ENCODE measurements at regions not wholly inside any gene's neighbourhood (a gene's known extent, or its start where the extent isn't known, plus 50 kb on each side); places are given as distances from the start of the nearest gene placed in this dataset.
"Not testable (repeated sequence)": the region's sequence is repeated elsewhere in the genome, so short reads cannot be mapped to it uniquely, and the experiment has no call there.

DNA sequence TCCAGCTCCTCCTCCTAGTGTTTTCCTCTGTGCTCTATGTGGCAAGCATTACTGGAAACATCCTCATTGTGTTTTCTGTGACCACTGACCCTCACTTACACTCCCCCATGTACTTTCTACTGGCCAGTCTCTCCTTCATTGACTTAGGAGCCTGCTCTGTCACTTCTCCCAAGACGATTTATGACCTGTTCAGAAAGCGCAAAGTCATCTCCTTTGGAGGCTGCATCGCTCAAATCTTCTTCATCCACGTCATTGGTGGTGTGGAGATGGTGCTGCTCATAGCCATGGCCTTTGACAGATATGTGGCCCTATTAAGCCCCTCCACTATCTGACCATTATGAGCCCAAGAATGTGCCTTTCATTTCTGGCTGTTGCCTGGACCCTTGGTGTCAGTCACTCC, 64.0 kb downstream of the OR4F15 start:
- not testable (repeated sequence) for DNase-seq

DNA sequence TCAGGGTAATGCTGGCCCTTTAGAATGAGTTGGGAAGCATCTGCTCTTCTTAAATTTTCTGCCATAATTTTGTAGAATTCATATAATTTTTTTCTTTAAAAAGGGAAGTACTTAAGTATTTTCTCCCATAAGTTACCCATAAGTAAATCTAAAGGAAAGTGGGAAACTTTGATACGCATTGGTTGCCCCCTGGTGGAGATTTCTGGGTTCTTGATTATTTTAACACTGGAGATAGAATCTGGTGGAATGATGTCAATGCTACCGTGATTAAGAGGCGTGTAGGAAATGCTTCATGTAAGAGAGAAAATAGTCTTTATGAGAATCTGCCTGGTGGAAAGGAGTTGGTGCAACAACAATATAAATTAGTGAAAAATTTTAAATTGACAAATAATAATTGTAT, 65.6 kb downstream of the OR4F15 start:
- not testable (repeated sequence) for DNase-seq

DNA sequence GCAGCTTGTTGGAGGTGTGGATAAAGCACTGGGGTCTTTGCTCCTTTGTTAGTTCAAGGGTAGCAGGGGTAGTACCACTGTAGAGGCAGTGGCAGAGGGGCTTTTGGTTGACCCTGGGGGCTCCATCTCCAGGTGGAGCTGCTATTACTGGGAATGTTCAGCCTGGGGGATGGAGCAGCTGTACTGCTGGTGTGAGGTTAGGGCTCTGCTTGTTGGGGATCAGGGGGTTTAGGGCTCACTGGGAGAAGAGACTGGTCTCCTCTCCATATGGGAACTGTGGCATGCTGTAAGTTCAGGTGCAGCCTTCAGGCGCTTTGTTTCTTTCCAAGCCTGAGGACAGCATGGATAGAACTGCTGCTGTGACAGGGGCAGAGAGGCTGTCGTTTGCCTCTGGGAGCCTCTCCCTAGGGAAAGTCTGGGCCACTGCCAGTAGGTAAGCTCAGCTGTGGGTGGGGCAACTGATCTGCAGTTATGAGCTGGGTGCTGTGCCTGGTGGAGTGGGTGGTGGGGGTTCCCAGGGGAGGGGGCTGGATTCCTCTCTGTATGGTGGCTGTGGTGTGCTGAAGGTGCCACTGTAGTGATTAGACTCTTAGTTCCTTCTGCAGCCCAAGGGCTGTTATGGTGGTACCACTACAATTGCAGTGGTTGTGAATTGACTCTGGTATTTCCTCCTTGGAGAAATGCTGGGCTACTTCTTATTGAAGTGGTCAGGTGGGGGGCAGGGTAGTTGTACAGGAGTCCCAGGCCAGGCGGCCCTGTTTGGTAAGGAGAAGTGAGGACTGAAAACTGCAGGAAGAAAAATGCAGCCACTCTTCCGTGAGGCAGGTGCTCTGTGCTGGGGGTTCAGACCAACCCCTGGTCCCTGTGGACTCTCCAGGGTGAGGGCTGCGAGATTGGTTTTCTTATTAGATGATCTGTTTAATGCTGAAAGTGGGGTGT, 100.6 kb downstream of the OR4F15 start:
- not testable (repeated sequence) for DNase-seq

DNA sequence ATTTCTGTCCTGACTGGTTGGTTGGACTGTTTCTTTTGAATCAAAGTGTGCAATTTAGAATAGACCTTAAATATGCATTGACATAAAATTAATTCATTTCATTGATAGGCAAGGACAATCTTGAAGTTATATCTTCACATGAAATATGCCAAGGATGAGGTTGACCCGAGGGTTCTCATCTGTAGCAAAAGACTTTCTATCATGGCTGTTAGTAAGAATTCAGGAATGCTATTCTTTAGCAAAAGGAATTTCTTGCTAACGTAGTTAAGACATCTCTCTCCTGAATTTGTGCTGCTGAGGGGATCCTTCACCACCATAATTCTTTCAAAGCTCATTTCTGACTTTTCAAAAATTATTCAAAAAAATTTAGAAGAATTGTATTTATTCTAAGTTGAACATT, 112.6 kb downstream of the OR4F15 start:
- not testable (repeated sequence) for DNase-seq

DNA sequence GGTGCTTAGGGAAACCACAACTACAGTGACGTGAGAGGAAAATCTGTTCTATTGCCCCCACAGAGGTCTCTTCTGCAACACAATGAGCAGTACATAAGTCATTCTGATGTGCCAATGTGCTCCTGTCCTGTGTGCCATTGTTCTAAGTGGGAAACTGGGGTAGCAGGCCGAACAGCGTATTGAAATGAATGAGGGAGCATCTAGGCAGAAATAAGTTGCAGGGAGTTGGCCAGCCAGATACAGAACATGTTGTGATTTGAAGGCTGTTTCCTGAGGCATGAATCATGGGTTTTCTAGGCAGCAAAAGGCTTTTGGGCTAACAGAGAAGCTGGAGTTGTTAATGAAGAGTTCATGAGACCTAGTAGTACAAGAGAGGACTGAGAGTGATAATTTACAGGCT, 122.5 kb downstream of the OR4F15 start:
- not testable (repeated sequence) for DNase-seq

DNA sequence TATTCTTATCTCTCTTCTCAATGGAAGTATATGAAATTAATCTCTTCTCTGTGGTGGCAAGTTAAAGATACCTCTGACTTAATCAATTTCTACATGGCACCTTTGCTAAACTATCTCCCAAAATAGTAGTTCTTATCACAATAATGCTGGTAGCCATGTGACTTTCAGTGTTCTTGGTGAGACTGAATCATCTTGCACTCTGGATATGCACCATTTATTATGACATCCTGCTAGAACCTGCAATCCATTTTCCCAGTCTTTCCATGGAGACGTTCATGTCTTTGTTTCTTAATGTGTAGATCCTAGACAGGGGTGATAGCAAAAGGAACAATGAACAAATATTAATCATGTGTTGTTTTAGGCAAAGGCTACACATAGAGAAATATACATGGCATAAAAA, 125.4 kb downstream of the OR4F15 start:
- not testable (repeated sequence) for DNase-seq

DNA sequence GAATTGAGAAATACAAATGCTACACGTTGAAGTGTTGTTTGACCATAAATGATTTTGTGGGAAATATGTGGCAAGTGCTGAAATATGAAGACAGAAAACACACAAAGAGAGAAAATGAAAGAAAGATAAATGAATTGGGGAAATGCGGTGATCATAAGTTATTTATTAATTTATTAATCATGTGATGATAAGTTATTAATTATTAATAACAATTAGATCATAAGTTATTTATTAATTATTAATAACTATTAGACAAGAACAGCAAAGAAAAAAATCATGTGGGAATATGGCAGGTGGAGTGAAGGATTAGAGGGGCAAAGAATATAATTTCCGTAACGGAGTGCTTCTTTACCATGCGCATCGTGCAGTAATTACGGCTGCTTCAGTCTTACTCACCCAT, 126.6 kb downstream of the OR4F15 start:
- not testable (repeated sequence) for DNase-seq

DNA sequence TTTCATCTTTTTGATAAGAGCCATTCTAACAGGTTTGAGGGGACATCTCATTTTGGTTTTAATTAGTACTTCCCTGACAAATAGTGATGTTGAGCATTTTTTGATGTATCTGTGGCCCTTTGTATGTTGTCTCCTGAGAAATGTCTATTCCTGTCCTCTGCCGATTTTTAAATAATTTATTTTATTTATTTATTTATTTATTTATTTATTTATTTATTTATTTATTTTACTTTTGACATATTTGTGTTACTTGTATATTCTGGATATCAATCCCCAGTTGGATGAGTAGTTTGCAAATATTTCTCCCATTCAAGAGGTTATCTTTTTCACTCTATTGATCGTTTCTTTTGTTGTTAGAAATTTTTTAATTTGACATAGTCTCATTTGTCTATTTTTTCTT, 133.9 kb downstream of the OR4F15 start:
- DNase-seq = not testable (repeated sequence)

DNA sequence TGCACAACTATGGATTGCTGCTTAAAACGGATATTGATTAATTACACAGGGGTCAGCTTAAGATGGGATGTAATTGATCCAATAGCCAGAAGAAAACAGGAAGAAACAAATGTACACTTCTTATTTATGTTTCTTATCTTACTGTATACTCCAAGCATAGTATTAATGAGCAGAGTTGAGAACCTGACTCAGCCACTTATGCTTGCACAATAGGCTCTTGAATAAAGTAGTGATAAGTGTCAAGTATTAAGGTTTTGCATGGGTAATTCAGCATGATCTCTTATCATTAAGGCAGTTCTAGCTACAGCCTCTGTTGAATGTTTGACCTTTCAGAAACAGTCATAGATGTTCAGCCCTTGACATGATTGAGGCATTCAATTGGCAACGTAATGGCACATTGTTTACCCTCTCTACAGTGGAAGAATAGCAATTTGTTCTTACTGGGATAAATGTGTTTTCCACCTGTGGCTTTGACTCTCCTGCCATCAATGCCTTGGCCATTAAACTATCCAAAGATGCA, 136.5 kb downstream of the OR4F15 start:
- DNase-seq = not testable (repeated sequence)

DNA sequence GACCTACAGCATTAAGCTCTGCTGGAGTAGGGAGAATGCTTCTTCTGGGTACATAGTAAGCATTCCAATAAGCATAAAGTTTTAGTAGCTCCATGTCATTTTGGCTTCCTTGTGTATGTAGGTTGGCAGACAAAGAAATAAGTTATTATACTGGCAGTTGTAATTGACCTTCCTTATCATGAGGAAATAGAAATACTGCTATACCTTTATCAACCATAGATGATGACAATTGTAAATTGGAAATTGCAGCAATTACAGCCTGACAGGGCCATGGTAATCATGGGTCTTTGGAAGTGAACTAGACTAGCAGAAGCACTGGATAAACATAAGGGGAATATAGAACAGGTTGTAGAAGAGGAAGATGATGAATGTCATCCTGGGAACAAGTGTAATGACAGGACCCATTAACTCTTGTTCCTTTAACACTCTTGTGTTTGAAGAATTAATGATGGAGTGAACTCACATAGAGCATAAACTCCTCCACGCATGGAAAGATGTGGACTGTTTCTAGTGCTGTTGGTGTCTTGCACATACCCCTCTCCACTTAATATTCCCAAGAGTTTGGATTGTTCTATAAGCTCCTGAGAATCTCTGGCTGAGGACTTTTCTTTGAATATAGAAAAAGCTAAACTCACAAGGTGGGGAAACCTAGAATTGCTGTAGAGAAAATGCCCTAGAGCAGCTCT, 137.5 kb downstream of the OR4F15 start:
- DNase-seq = not testable (repeated sequence)

DNA sequence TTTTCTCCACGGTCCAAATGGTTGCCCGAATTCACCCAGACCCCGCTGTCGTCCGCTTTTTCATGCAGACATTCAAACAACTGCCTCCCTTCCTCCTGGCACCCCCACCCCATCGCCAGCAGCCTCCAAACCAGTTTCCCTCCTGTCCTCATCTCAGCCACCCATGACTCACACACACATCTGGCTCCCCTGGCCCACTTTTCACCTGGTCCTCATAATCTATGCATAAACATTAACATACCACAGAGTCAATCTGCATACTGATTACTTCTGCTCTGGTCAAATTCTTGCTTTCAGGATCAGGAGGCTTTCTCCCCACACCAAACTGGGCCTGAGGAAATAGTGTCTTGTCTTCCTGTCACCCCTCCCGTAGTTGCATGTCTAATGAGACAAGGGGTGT, 142.0 kb downstream of the OR4F15 start:
- not testable (repeated sequence) for DNase-seq

DNA sequence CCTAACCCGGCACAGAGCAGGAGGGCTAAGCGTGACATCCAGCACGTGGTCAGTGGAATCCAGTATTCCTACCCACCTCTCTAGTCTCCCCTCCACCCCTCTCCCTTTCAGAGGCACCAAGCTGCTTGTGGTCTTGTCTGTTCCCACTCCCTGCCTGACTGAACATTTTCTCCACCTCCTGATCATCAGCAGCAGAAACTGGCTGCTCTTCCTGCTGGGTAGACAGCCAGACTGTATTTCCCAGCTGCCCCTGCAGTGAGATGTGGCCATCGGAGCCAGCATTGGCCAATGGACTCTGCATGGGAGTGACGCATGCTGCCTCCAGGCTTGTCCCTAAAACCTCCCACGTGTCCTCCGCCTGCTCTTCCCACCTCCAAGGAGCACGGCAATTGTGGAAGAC, 143.8 kb downstream of the OR4F15 start:
- DNase-seq = not testable (repeated sequence)

DNA sequence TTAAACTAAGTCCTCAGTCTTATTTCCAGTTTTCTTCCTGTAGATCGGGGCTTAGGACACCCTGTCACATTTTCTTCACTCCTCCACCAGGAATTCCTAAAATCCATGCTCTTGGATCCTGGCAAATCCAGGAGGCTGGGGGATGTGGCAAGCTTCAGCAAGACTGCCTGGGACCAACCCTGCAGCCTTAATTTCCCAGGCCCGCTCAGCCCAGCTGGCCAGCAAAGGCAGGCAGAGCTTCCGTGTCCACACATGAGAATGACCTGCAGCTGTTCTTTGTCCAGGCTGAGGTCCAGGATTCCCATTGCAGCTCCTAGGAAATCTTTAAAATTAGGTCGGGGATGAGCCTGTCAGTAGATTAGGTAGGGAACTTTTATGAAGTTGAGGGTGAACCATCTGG, 146.7 kb downstream of the OR4F15 start:
- peak; percentile 49 for DNase-seq

DNA sequence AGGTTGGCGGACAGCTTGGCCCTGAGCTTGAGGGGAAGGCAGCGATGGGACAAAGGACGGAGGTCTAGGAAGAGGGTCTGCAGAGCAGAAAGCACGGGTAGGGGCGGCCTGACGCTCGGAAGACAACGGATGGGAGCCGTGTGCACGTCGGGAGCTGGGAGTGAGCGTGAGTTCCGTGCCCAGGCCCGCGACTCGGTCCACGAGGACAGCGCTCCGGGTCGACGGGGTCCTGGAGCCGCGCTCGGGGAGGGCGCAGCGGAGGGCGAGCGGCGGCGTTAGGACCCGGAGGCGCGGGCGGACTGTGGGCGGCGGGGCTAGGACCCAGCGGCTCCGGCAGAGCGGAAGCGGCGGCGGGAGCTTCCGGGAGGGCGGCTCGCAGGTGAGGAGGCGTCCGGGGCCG, 149.3 kb downstream of the OR4F15 start:
- not testable (repeated sequence) for DNase-seq

DNA sequence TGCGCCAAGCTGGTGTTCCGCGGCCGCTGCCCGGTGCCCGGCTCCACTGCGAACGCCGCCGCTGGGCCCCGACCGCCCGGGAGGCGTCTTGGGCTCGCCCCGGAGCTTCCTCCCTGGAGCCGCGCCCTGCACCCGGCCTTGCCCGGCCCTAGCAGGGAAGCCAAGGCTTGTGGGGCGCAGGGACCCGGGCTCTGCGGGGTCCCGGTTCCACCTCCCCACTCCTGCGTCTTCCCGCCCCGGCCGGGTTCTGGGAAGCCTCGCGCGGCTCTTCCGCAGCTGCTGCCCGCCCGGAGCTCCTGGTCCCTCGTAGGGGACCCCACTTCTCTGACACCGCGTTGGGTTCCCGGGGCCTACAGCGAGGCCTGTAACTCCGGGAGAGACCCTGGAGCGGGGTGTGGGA, 149.8 kb downstream of the OR4F15 start:
- DNase-seq = not testable (repeated sequence)

DNA sequence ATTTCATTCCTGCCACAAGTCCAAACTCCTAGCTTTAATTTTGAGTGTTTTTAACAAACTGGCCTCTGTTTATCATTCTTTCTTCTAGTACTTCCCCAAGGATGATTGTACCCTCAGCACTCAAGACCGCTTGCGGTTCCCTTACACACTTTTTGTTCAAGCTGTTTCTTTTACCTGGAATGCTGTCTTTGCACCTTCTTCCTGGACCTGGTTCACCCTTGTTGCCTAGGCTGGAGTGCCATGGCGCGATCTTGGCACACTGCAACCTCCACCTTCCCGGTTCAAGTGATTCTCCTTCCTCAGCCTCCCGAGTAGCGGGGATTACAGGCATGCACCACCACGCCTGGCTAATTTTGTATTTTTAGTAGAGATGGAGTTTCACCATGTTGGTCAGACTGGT, 151.7 kb downstream of the OR4F15 start:
- DNase-seq = not testable (repeated sequence)

DNA sequence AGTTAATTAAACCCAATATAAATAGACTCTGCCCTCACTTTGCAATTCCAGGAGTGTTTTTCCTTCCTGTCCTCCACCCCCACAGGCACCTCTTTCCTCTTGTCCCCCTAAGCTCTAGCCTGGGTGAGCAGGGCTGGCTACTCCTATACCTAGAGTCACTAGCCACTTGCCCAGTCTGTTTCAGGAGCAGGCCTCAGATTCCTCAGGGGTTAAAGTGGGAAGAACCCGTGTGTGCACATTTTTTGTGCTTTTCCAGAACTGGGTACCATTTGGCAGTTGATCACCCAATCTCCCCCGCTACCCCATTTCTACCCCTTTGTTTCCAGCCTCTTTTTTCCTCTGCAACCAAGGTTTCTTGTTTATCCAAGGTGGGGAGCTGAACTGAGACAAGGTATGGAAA, 153.4 kb downstream of the OR4F15 start:
- DNase-seq = not testable (repeated sequence)

DNA sequence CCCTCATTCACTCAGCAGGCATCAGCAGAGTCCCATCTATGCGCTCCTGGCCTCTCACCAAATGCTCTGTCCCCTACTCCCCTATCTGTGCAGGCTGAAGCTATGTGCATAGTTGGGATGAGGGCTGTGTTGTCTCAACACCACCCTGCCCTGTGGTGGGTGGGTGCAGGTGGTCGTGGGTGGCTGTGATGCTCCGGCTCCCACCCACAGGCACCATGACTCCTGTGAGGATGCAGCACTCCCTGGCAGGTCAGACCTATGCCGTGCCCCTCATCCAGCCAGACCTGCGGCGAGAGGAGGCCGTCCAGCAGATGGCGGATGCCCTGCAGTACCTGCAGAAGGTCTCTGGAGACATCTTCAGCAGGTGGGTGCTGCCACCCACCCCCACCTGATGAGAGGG, 153.9 kb downstream of the OR4F15 start:
- not testable (repeated sequence) for DNase-seq

DNA sequence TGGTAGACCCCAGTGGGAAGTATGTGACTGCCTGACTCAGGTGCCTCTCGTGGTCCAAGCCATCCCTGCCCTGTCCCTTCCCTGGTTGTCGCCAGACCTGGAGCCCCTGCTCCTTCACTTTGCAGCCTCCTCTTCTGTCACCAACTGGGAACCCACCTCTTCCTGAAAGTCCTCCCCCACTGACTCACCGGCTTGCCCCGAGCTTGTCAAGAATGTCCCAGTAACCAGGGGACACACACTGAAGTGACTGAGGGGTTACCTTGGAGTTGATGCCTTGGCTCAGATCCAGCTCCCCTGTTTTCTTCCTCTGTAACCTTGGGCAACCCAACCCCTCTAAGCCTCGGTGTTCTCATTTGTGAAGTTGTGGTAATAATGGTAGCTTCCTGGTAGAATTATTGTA, 155.4 kb downstream of the OR4F15 start:
- not testable (repeated sequence) for DNase-seq

DNA sequence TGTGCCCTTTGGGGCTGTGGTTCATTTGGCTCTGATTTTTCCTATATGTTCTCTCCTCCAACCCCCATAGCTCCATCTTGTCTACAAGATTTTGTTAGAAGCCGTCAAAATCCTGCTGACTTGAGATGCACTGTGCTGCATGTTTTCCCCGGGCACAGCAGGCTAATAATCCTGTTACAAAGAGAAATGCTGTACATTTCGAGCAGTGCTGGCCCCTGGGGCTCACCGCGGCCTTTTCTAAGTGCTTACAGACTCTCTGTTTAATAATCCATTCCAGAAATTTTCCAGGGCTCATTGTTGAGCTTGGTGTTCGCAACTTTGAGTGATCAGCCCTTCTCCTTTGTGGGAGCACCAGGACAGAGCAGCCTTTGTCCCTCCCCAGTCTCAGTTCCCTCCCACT, 158.6 kb downstream of the OR4F15 start:
- not testable (repeated sequence) for DNase-seq

DNA sequence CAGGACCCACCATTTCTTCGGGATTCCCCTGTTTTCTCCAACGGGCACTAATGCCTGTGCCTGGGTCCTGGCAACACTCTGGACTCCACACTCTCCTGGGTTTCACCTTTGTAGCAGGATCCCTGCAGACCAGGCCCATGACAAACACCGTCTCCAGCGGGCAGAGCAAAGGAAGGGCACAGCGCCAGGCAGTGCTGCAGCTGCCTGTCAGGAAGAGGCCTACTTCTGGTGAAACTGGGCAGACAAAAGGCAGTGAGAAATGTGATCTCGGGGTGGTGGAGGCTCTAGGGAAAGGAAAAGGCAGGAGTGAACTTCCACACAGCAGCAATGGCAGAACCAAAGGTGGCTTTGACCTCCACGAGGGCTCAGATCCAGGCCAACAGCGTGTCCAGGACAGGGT, 165.3 kb downstream of the OR4F15 start:
- DNase-seq = not testable (repeated sequence)

DNA sequence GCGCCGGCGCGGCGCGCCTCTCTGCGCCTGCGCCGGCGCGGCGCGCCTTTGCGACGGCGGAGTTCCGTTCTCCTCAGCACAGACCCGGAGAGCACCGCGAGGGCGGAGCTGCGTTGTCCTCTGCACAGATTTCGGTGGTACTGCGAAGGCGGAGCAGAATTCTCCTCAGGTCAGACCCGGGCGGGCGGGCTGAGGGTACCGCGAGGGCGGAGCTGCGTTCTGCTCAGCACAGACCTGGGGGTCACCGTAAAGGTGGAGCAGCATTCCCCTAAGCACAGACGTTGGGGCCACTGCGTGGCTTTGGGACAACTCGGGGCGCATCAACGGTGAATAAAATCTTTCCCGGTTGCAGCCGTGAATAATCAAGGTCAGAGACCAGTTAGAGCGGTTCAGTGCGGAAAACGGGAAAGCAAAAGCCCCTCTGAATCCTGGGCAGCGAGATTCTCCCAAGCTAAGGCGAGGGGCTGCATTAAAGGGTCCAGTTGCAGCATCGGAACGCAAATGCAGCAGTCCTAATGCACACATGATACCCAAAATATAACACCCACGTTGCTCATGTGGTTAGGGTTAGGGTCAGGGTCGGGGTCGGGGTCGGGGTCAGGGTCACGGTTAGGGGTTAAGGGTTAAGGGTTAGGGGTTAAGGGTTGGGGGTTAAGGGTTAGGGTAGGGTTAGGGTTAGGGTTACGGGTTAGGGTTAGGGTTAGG, 168.4 kb downstream of the OR4F15 start:
- peak; percentile 16 for DNase-seq
